Left forelimb (tissue), 1 donor: ENCODE measurements at regions not wholly inside any gene's neighbourhood (a gene's known extent, or its start where the extent isn't known, plus 50 kb on each side); places are given as distances from the start of the nearest gene placed in this dataset.

Source experiments
- DNase-seq: peaks from one replicate; pipeline ENCODE4 v3.0.0-alpha.2; 2018; ENCODE audit warnings: low spot score

DNA sequence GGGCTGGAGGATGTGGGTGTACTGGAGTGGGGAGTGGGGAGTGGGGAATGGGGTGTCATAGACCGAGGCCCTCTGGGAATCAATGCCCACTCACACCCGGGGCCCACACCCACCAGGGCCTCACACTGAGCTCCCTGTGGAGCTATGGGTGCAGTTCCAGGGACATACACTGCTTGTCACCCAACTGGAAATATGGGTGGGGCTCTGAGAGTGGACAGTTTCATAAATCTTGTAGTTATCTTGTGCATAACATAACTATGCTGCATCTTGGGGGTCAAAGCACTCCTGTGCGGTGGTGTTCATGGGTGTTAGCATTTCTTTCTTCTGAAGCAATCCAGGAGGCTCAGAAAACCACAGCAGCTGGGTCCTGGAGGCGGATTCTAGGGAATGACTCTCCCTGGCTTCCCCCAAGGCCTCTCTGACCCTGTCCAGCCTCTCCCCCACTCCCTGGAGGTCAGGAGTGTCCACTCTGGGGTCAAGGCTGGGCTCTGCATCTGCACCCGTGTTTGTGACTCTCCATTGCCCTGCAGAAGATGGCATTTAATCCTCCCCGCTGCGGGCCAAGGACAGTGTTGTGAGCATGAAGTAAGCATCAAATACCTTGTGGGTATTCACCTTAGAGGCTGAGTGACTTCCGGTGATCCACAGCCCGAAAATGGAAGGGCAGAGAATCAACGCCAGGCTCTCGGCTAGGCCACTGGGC lies 172.5 kb downstream of the CTTN start:
- DNase-seq = no peak

DNA sequence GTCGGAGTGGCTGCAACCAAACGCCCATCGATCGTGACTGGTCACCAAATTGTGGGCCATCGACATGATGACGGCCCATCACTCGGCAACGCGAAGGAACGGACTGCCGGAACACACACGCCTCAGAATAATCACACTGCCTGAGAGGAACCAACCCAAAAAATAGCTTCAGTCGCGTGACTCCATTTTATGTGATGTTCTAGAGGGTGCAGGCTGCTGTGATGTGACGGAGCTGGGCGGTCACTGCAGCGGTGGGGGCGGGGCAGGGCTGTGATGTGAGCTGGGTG lies 174.6 kb downstream of the CTTN start:
- DNase-seq = no peak

DNA sequence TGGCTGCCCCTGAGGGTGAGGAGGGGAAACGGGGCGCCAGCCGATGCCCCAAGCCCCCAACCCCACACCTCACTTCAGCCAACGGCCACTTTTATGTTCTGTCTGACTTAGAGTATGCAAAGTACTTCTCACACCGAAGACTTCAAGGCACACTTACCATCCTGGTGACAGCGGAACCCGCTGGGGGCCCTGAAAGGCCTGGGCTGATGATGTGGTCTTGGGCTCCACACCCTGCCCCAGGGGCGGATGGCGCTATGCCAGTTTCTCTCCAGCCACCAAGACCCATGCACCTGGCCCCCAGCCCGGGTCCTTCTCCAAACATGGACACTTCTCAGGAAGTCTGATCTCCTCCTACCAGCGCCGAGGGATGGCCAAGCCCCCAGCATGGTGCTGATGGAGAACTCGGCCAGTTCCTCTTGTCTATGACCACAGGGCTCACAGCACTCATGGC lies 175.4 kb downstream of the CTTN start:
- DNase-seq = no peak

DNA sequence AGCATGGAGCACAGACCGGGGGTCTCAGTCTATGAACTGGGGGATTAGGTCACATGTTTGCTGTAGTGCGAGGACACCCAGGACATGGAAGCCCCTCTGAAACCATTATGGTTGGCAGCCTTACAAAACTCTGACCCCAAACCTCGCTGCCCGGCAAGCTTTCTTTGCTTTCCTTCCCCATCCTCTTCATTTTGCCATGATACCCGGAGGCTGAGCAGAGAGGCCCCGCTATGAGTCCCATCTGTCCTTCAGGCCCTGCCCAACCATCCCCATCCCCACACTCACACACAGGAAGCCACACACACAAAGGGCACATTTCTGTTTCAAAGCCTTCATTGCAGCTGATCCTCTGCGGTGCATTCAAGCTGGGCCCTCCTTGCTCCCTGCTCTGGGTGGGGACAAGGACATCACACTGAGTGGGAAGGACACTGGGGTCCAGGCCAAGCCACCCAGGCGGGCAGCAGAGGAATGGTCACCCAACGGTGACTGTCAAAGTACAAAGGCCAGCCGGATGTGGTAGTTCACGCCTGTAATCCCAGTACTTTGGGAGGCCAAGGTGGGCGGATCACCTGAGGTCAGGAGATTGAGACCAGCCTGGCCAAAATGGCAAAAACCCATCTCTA lies 176.5 kb downstream of the CTTN start:
- peak; percentile 51 for DNase-seq

DNA sequence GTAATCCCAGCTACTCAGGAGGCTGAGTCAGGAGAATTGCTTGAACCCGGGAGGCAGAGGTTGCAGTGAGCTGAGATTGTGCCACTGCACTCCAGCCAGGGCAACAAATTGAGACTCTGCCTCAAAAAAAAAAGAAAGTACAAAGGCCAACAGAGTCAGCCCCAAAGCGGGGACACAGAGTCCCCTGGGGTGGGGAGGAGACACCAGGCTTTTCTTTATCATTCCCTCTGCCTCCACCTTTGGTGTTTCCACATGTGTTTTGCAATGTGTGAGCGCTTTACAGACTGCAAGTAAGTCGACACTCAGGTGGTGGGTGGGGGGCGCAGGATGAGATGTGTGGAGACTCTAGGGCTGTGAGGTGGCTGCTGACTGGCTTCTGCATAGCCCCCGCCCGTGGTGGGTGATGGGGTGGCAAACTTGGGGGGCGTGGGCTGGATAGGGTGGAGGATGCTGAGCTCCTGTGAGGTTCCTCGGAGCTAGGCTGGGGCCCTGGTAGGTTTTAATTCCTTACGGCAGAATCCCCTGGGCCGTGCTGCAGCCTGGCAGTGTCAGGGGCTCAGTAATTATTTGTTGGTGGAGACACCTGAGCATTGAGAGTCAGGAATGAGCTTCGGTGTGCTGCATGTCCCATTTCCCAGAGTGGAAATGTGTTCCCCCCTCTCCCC lies 177.2 kb downstream of the CTTN start:
- DNase-seq = peak; percentile 46

DNA sequence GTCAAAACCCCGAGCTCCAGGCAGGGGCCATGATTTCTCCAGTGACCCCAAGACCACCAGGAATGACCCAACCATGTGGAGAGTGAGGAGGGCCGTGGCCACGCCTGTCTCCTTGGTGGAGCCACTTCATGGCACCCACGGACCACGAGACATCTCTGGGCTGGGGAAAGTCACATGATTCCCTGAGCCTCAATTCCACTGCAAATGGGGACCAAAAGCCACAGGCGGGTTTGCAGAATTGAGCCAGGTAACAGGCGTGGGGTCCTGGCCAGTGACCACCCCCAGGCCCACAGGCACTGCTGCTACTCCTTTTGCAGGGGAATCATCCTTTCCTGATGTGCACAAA lies 178.9 kb downstream of the CTTN start:
- DNase-seq = peak; percentile 61

DNA sequence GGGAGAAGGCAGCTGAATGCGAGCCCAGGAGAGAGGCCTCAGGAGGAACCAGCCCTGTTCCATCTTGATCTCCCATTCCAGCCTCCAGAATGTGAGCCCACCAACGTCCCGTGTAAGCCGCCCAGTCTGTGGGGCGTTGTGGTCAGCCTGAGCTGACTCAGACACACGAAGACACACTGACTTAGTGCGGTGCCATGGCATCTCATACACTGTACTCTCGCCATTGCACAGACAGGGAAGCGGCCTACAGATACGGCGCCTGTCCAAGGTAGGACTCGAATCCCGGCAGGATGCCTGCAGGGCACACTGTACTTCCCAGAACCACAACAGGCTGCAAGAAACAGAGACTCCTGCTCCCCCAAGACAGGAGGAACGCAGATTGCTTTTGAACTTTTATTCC lies 179.6 kb downstream of the CTTN start:
- peak; percentile 52 for DNase-seq

DNA sequence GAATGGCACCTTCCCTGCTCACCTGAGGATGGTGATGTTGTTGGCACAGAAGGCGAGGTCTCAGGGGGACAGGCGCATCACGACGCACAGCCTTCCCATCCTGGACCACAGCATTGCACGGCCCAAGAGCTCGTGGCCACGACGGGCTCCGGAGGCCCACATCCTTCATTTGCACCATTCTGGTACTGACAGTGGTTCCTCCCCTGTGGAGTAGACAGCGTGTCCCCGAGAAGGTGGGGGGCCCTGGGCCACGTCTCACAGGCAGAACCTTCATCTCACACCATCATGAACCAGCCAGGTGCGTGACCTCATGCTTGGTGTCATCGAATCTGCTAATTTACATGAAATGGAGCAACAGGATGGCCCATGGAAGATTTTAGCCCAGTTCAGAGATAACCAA lies 180.0 kb downstream of the CTTN start:
- peak; percentile 41 for DNase-seq

DNA sequence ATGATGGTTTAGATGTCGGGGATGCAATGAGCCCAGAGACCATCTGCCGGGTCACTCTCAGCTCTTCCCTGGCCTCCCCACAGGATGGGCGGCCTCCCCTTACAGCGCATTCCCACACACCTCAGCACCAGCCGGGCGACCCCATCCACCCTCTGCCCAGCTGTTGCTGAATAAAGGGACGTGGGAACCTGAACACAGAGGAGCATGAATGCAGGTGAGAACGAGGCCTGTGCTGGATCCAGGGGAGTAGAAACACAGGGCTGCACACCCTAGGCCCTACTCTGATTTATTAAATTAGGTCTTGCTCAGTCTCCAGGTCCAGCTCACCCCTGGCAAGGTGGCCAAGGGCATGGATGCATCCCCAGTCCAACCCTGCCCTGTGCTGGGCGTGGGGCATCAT lies 180.5 kb downstream of the CTTN start:
- DNase-seq = no peak

DNA sequence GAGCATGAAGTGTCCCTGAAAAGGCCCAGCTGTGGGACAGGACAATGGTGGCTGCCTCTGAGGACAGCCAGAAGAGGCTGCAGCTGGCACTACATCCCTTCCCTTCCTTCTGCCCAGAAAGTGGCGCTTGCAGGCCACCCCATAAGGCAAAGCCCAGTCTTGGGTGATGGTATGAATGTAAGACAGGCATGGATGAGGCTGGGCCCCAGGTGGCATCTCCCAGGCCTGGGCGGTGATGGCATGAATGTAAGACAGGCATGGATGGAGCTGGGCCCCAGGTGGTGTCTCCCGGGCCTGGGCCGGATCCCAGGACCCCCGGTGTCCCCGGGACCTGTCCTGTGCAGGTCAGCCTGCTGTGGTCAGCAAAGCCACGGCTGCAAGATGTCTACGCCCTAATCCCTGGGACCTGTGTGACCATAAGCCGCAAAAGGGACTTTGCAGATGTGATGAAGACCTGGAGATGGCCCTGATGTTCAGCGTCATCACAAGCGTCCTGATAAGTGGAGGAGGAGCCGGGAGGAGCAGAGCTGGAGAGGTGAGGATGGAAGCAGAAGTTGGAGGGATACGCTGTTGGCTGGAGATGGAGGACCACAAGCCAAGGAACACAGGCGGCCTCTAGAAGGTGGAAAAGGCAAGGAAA lies 181.1 kb downstream of the CTTN start:
- DNase-seq = peak; percentile 53

DNA sequence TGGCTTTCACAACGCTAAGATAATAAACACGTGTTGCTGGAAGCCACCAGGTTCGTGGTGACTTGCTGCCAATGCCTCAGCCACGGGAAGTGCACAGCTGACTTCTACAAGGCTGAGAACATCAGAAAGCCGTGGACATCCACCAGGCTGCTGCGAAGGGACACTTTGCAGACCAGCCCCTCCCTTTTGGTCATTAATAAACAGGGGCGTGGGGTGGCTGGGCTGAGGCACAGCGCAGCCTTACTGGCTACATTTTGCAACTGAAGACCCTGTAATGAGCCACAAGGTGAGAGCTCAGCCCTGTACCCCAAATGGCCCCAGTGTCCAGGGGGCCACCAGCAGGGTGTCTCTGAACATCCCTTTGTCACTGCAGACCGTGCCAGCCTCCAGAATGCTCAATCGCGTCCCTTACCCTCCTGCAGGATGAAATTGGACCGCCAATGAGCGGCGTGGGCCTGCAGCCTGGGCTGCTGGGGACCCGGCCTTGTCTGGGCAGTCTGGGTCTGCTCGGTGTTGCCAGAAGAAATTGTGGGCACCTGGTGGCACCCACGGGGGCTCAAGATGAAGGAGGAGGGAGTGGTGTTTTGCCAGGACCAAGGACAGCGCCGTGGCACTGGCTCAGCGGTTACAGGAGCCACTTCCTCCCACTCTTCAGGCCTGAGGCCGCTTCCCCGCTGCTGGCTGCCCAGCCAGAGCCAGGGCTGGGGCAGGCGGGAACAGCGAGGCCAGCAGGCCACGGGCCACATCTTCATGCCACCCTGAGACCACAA lies 181.9 kb downstream of the CTTN start:
- peak; percentile 63 for DNase-seq

DNA sequence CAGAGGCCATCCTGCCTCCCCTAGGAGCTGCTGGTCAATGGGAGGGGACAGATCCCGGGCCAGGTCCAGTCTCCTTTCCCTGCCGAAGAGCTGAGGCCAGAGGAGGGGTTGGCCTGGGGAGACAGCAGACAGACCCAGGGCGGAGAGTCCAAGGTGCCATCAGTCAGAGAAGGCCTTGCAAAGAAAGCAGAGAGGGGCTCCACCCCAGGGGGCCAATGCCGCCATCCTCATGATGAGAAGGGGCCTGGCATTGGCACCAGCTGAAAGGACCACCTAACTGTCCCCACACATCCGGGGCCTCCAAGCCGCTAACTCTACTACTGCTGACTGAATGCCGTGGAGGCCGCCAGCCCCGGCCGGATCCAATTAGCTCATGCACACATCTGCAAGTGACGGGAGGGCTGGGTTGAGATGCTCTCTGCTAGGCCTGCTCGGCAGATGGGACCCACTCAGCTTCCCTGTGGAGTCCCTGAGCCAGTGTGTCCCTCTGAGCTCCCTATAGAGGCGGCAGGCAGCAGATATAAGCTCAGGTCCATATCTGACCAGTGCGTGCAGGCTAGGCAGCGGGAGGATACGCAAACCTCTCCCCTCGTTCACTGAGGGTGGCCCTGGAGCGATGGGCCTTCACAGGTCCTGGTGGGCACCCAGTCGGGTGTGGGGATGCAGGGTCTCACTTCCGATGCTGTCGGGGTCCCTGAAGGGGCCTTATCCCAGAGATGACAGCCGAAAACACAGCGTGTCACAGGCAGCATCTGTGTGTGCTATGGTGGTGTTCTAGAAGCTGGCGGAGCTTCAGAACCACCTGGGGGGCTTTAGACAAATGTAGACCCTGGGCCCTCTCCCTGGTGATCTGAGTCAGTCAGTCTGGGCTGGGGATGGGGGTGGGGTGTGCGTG lies 183.9 kb downstream of the CTTN start:
- DNase-seq = peak; percentile 66

DNA sequence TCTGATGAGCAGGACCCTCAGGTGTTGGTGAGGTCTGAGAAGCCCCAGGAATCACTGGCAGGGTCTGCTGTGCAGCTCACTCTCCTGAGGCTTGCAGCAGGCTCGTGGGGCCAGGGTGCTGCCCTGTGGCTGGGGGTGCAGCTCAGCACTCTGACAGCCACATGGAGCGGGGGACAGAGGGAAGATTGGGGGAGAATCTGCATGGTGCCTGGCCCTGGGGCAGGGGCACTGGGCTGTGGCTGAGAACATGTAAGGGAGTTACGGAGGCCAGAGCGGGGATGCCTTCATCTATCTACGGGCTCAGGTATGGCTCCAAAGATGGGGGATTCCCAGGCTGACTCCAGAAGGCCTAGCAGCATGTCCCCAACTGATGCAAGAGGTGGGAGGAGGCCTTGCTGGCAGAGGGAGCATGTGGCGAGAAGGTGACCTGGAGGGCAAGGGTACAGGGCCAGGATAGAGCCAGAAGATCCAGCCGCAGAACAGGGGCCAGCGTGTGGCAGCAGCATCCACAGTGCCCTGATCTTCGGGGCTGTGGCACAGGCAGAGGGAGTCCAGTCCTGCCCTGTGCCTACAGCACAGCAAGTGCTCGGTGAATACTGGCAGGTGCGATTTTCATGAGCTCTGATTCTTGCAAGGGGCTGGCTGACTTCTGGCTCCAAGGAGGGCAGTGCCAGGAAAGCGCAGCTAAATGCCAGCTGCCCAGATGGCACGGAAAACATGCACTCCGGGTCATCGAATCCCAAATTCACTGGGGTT lies 184.7 kb downstream of the CTTN start:
- peak; percentile 25 for DNase-seq

DNA sequence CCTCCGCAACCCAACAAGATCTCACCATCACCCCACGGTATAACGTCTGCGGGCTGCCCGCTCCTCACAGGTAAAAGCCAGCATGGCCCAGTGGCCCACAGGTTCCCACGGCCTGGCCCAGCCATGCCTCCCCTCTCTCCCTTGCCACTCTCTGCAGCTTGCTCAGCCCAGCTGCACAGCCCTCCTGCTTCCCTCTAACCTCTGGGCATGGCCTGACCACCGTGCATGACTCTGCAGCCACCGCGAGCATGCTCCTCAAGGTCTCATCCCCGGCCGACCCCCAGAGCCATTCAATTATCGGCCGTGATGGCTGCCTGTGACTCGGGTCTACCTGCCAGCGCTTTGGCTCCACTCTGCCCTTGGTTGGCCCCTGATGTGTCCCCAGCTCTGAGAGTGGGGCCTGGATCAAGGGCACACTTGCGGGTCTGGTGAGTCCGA lies 185.5 kb downstream of the CTTN start:
- peak; percentile 26 for DNase-seq

DNA sequence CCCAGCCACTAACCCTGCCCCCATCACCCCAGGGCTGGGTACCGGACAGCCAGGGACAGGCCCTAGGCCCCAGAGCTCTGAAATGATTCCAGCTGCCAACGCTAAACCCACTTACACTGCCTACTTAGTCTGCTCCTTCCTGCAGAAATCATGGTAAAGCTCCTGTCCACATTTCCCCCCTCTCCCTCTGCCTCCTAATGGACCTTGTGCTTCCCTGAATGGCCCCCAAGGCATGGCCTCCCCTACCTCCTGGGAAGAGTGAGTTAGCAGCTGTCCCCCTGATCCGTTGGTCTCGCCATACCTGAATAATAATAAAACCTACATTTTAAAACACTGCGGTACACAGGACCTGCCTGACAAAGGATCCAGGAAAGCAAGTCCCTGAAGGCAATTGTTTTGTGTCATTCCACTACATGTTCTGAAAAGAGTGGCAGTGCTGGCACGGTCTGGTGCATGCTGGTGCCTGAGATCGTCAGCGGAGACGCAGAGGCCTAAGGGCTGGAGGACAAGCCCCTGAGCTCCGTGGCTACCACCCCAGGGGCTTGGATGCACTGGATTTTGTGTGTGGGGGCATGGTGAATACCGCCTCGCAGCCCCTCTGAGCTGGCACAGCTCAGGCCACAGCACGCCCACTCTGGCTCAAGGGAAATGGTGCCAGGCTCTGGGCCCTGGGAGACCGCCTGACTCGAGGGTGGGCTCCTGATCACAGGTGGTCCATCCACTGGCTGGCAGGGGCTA lies 186.3 kb downstream of the CTTN start:
- DNase-seq = peak; percentile 50

DNA sequence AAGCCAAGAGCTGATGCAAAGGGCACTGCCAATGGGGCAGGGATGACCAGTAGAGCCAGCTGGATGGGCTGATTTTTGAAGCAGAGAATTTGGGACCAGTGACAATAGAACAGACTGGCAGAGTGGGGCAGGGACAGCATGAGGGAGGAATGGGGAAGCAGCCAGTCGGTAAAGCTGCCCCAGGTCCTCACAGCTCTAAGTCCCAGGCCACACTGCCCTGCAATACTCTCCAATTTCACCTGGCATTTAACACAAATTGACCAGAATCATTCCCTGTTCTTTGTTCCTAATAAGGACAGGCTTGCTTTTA lies 186.9 kb downstream of the CTTN start:
- no peak for DNase-seq

DNA sequence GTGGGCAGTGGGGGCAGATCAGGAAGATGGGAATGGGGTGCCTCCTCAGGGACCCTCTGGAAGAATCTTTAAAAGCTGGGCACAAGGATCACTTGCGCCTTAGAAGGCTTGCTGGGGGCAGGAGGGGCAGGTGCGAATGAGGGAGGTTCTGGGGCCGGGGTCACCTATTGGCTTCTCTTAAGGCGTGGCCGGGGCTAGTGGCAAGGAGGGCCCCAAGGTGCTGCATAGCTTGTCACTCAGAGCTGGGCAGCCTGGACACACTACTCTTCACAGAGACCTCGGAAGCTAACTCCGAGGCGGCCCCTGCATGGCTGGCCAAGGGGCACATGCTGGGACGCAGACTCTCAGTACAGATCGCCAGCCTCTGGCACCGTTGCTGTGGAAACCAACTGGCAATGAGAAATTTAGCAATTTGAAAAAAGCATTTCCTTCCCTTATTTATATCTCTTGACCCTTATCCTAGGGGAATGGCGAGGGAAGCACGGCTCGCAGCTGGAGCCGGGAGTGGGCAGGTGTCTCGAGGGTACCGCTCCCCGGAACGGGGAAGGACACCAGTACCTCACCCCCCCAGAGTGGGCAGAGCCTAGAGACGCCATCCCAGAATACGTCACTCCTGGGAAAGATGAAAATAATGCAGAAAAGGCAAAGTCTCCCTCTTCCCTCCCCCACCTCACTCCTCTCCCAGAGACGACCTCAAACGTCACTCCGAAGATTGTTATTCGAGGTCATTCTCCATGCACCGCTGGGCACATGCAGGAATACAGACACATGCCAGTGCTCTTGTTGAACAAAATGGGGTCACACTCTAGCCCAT lies 188.1 kb downstream of the CTTN start:
- DNase-seq = no peak

DNA sequence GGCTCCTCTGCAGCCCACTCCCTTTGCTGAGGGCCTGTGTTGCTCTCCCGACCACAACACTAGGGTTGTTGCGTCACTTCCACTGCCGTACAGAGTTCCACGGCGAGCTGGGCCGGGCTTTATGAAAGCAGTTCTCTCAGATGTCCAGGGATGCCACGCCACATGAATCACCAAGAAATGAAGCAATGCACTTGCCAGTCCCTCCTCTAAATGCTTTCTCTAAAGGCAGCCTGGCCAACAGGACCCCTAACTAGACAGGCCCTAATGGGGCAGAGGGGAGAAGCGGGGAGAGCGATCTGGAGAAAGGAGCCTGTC lies 188.7 kb downstream of the CTTN start:
- DNase-seq = no peak

DNA sequence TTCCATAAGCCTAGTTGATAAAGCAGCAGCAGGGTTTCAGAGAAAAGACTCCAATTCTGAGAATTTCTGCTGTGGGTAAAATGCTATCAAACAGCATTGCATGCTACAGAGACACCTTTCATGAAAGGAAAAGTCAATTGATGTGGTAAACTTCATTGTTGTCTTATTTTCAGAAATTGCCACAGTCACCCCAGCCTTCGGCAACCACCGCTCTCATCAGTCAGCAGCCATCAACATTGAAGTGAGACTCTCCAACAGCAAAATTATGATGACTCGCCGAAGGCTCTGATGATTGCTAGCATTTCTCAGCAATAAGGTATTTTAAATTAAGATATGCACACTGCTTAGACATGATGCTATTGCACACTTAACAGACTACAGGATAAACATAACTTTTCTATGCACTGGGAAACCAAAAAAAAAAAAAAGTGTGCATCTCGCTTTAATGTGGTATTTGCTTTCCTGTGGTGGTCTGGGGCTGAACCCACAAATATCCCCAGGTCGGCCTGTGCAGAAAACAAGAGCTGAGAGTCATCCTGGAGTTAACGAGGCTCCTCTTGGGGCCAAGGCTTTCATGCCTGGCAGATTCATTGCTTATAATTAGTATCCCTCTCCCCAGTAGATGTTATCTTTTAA lies 192.1 kb downstream of the CTTN start:
- no peak for DNase-seq
